Testis (tissue), 2 donors: ENCODE measurements at regions not wholly inside any gene's neighbourhood (a gene's known extent, or its start where the extent isn't known, plus 50 kb on each side); places are given as distances from the start of the nearest gene placed in this dataset.

Experiments
- CTCF ChIP-seq, 3 experiments: fragments of 450-650 bp in 2 of 3; fragments of 200-600 bp in 1 of 3; sonication (generic) in 1 of 3; IDR thresholded peaks; one replicate each; pipeline ENCODE4 v1.5.1; 2016 to 2019; ENCODE audit warnings: antibody characterized with exemption in 3 of 3, mild to moderate bottlenecking in 2 of 3, moderate library complexity in 1 of 3
- POLR2A ChIP-seq: fragments of 450-650 bp; IDR thresholded peaks from one replicate; pipeline ENCODE4 v1.6.1; 2017; ENCODE audit warnings: antibody characterized with exemption, mild to moderate bottlenecking, moderate library complexity

GRCh38 chrX:150227321-150227860 lies 135.7 kb upstream of the MAMLD1 start:
- TF ChIP-seq CTCF (IDR thresholded peaks at IDR 0.05) (no peak), POLR2A (no peak)
